Astrocyte (in vitro differentiated cells and primary cell): ENCODE measurements at regions not wholly inside any gene's neighbourhood (a gene's known extent, or its start where the extent isn't known, plus 50 kb on each side); places are given as distances from the start of the nearest gene placed in this dataset.

Experiments
- DNase-seq: peaks from one replicate; pipeline ENCODE4 v3.0.0-alpha.2; 2010; ENCODE audit warnings: low read depth
- FAIRE-seq: peaks from 2 replicates; lab custom pipeline; 2011; peaks lifted over from hg19 to GRCh38; lab: Jason Lieb, UNC
- H2AFZ ChIP-seq: 2 replicates; pipeline ENCODE4 v1.6.0; 2012; ENCODE audit warnings: low read depth, low read length, inconsistent platforms
- H3K27ac ChIP-seq: 2 replicates; pipeline ENCODE4 v1.5.1; 2011; ENCODE audit warnings: low read depth, low read length, inconsistent platforms
- H3K27me3 ChIP-seq: 2 replicates; pipeline ENCODE4 v1.6.0; 2011; ENCODE audit warnings: low read length, inconsistent platforms; ENCODE audit not compliant: insufficient read depth
- H3K36me3 ChIP-seq: 2 replicates; pipeline ENCODE4 v1.5.1; 2011; ENCODE audit warnings: low read length, inconsistent platforms; ENCODE audit not compliant: insufficient read depth
- H3K4me1 ChIP-seq: 2 replicates; pipeline ENCODE4 v1.5.1; 2011; ENCODE audit warnings: low read length, inconsistent platforms; ENCODE audit not compliant: insufficient read depth
- H3K4me2 ChIP-seq: 2 replicates; pipeline ENCODE4 v1.6.0; 2012; ENCODE audit warnings: low read length, inconsistent platforms
- H3K4me3 ChIP-seq: 2 replicates; pipeline ENCODE4 v1.5.1; 2011; ENCODE audit warnings: low read depth, mild to moderate bottlenecking, low read length, inconsistent platforms; ENCODE audit not compliant: insufficient read depth
- H3K79me2 ChIP-seq: 2 replicates; pipeline ENCODE4 v1.6.0; 2012; ENCODE audit warnings: mild to moderate bottlenecking, low read length, inconsistent platforms; ENCODE audit not compliant: insufficient read depth
- H3K9ac ChIP-seq: 2 replicates; pipeline ENCODE4 v1.6.0; 2012; ENCODE audit warnings: mild to moderate bottlenecking, low read length, inconsistent platforms
- H3K9me3 ChIP-seq: 2 replicates; pipeline ENCODE4 v1.5.1; 2012; ENCODE audit warnings: low read depth, mild to moderate bottlenecking, low read length, inconsistent platforms; ENCODE audit not compliant: insufficient read depth
- H4K20me1 ChIP-seq: 2 replicates; pipeline ENCODE4 v1.6.0; 2012; ENCODE audit warnings: low read length, inconsistent platforms; ENCODE audit not compliant: insufficient read depth
- H3K27ac Mint-ChIP-seq: one replicate; pipeline ENCODE4 v1.8.0; 2021; ENCODE audit warnings: mild to moderate bottlenecking, mixed read lengths; ENCODE audit not compliant: unreplicated experiment
- H3K27me3 Mint-ChIP-seq: one replicate; pipeline ENCODE4 v1.8.0; 2021; ENCODE audit warnings: low read depth, mixed read lengths; ENCODE audit not compliant: unreplicated experiment
- H3K36me3 Mint-ChIP-seq: one replicate; pipeline ENCODE4 v1.8.0; 2021; ENCODE audit warnings: low read depth, mixed read lengths; ENCODE audit not compliant: unreplicated experiment
- H3K4me1 Mint-ChIP-seq: one replicate; pipeline ENCODE4 v1.8.0; 2021; ENCODE audit warnings: low read depth, mixed read lengths; ENCODE audit not compliant: unreplicated experiment
- H3K4me3 Mint-ChIP-seq: one replicate; pipeline ENCODE4 v1.8.0; 2021; ENCODE audit warnings: mild to moderate bottlenecking, moderate library complexity, mixed read lengths; ENCODE audit not compliant: unreplicated experiment
- H3K9me3 Mint-ChIP-seq: one replicate; pipeline ENCODE4 v1.8.0; 2021; ENCODE audit warnings: mild to moderate bottlenecking, mixed read lengths; ENCODE audit not compliant: unreplicated experiment
- CTCF ChIP-seq: IDR thresholded peaks from 2 replicates; pipeline ENCODE4 v1.5.1; 2011; ENCODE audit warnings: low read depth, mild to moderate bottlenecking, inconsistent platforms, low read length, moderate library complexity; ENCODE audit not compliant: insufficient read depth
- EZH2 ChIP-seq: IDR thresholded peaks from 2 replicates; pipeline ENCODE4 v1.6.1; 2012; ENCODE audit warnings: mild to moderate bottlenecking, low read length, inconsistent platforms; ENCODE audit not compliant: insufficient read depth

DNA sequence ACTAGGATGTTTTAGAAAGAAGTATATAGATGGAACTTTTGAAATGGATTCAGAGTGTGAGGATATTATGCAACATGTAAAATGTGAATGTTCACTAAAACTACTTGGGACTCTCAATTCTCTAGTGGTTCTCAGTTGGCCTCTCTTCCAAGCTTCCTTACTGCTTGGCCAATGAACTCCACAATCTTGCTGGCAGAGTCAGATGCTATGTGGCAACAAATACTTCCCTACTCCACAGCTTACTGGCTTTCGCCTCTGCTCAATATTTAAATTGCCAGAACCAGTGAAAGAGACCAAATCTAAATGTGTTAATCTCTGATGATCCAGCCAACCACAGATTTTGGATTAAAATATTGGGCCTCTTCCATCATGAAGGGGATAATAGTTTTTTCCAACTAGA, 138.4 kb downstream of the HTR1B start:
- DNase-seq, result no peak
- Histone ChIP-seq H2AFZ (no peak overlapping the region), H3K4me1 (no peaks in the 10 kb centered on the region), H3K79me2 (no peaks in the 10 kb centered on the region), H3K9me3 (no peaks in the 10 kb centered on the region), H3K27ac (no peak overlapping the region), H3K4me2 (no peak overlapping the region), H3K9ac (no peak overlapping the region), H3K4me3 (no peak overlapping the region), H3K36me3 (no peaks in the 10 kb centered on the region), H4K20me1 (no peaks in the 10 kb centered on the region), H3K27me3 (no peaks in the 10 kb centered on the region)
- no peaks in the 10 kb centered on the region for H3K27me3 Mint-ChIP-seq
- H3K27ac Mint-ChIP-seq, result no peak overlapping the region
- H3K36me3 Mint-ChIP-seq, result peaks cover 7% of the 10 kb centered on the region
- peaks cover 2% of the 10 kb centered on the region for H3K4me1 Mint-ChIP-seq
- H3K9me3 Mint-ChIP-seq, result no peaks in the 10 kb centered on the region
- TF ChIP-seq CTCF, result no peak
- no peak for TF ChIP-seq EZH2
- no peak for FAIRE-seq
- no peak overlapping the region for H3K4me3 Mint-ChIP-seq

GRCh38 chr6:77322604-77323003, 140.7 kb downstream of the HTR1B start:
- TF ChIP-seq EZH2, result no peak
- TF ChIP-seq CTCF, result no peak
- FAIRE-seq, result no peak

GRCh38 chr6:77318256-77318655, 145.0 kb downstream of the HTR1B start:
- H3K27me3 ChIP-seq, result no peaks in the 10 kb centered on the region
- FAIRE-seq, result no peak
- TF ChIP-seq CTCF (no peak), EZH2 (no peak)

More at GRCh38 chr6:77322604-77323003, 140.7 kb downstream of the HTR1B start:
- Histone ChIP-seq H3K9ac (no peak overlapping the region), H4K20me1 (no peaks in the 10 kb centered on the region), H3K4me1 (no peaks in the 10 kb centered on the region), H3K27me3 (no peaks in the 10 kb centered on the region), H3K9me3 (no peaks in the 10 kb centered on the region), H3K36me3 (no peaks in the 10 kb centered on the region), H3K79me2 (no peaks in the 10 kb centered on the region), H3K4me2 (no peak overlapping the region), H3K27ac (no peak overlapping the region), H2AFZ (no peak overlapping the region), H3K4me3 (no peak overlapping the region)
- Mint-ChIP-seq H3K27me3 (no peaks in the 10 kb centered on the region), H3K9me3 (no peaks in the 10 kb centered on the region), H3K4me1 (peaks cover 2% of the 10 kb centered on the region), H3K27ac (no peak overlapping the region), H3K36me3 (peaks cover 7% of the 10 kb centered on the region), H3K4me3 (no peak overlapping the region)
- DNase-seq, result no peak

More at GRCh38 chr6:77318256-77318655, 145.0 kb downstream of the HTR1B start:
- H3K9ac ChIP-seq, result no peak overlapping the region
- no peak overlapping the region for H3K4me2 ChIP-seq
- Mint-ChIP-seq H3K4me3 (no peak overlapping the region), H3K4me1 (no peaks in the 10 kb centered on the region), H3K9me3 (no peaks in the 10 kb centered on the region), H3K36me3 (no peaks in the 10 kb centered on the region), H3K27ac (no peak overlapping the region), H3K27me3 (no peaks in the 10 kb centered on the region)
- DNase-seq, result no peak
- no peak overlapping the region for H3K4me3 ChIP-seq
- H2AFZ ChIP-seq, result no peak overlapping the region
- no peaks in the 10 kb centered on the region for H3K9me3 ChIP-seq
- no peaks in the 10 kb centered on the region for H3K36me3 ChIP-seq
- H4K20me1 ChIP-seq, result no peaks in the 10 kb centered on the region
- H3K27ac ChIP-seq, result no peak overlapping the region
- H3K79me2 ChIP-seq, result no peaks in the 10 kb centered on the region
- no peaks in the 10 kb centered on the region for H3K4me1 ChIP-seq
